ENCODE measurements at regions not wholly inside any gene's neighbourhood (a gene's known extent, or its start where the extent isn't known, plus 50 kb on each side); places are given as distances from the start of the nearest gene placed in this dataset.

GRCh38 chr2:12320027-12320734 is 396.6 kb upstream of the TRIB2 start:
- TF ChIP-seq CTCF (conservative IDR thresholded peaks at IDR 0.05) (no peak), EZH2 (IDR thresholded peaks at IDR 0.05; ENCODE audit: low read depth) (no peak)
